Testis (tissue), 2 donors: ENCODE measurements at regions not wholly inside any gene's neighbourhood (a gene's known extent, or its start where the extent isn't known, plus 50 kb on each side); places are given as distances from the start of the nearest gene placed in this dataset.

ENCODE experiments used
- POLR2A ChIP-seq: fragments of 450-650 bp; IDR thresholded peaks from one replicate; pipeline ENCODE4 v1.6.1; 2017; ENCODE audit warnings: antibody characterized with exemption, mild to moderate bottlenecking, moderate library complexity
- TF ChIP-seq, protein P1 (sequence below), 3 experiments: fragments of 450-650 bp in 2 of 3; fragments of 200-600 bp in 1 of 3; sonication (generic) in 1 of 3; IDR thresholded peaks; one replicate each; pipeline ENCODE4 v1.5.1; 2016 to 2019; ENCODE audit warnings: antibody characterized with exemption in 3 of 3, mild to moderate bottlenecking in 2 of 3, moderate library complexity in 1 of 3

- TF ChIP-seq, protein P1, sequence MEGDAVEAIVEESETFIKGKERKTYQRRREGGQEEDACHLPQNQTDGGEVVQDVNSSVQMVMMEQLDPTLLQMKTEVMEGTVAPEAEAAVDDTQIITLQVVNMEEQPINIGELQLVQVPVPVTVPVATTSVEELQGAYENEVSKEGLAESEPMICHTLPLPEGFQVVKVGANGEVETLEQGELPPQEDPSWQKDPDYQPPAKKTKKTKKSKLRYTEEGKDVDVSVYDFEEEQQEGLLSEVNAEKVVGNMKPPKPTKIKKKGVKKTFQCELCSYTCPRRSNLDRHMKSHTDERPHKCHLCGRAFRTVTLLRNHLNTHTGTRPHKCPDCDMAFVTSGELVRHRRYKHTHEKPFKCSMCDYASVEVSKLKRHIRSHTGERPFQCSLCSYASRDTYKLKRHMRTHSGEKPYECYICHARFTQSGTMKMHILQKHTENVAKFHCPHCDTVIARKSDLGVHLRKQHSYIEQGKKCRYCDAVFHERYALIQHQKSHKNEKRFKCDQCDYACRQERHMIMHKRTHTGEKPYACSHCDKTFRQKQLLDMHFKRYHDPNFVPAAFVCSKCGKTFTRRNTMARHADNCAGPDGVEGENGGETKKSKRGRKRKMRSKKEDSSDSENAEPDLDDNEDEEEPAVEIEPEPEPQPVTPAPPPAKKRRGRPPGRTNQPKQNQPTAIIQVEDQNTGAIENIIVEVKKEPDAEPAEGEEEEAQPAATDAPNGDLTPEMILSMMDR (IDR thresholded peaks at IDR 0.05) = no peak
- TF ChIP-seq POLR2A = no peak
These were observed 86.4 kb upstream of the SESTD1 start for GRCh38 chr2:179351057-179351456.
